ENCODE measurements at regions not wholly inside any gene's neighbourhood (a gene's known extent, or its start where the extent isn't known, plus 50 kb on each side); places are given as distances from the start of the nearest gene placed in this dataset.
"Not testable (repeated sequence)": the region's sequence is repeated elsewhere in the genome, so short reads cannot be mapped to it uniquely, and the experiment has no call there.

DNA sequence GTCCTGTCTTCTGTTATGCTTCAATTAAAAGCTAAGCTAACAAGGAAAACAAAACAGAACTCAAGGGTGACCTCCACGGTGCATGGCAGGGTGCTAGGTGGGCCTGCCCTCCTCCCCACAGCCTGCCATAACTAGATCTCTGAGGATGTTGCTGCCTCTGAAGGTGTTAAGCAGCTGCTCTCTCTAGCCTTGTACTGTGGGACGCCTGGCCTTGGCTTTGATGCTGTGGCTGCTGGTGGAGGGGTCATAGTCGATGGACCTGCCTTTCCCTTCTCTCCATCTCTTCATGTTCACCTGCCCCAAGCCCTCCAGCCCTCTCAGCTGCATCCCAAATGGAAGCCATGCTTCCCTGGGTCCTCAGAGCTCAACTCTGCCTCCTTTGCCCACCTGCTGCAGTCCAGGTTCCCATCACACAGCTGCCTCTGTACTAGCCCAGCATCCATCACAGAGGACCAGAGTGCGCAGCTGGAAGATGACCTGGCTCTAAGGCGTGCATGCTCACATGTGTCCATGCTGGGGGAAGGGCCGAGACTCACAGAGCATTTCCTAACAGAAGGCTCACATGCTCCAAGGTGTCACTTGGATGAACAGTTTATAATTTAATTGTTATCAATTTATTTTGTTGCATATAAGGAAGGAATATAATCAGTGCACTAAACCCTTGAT is 180.3 kb upstream of the E2F8 start:
- DNase-seq (no peak), ATAC-seq (no peak)
- no peaks in the 10 kb centered on the region for H3K36me3 ChIP-seq
- intact Hi-C loops (cut with DNase I), result no loop called here
- H3K27me3 ChIP-seq (ENCODE audit: low read depth), result no peaks in the 10 kb centered on the region
- no peaks in the 10 kb centered on the region for H3K9me3 ChIP-seq
- H3K4me3 ChIP-seq, result no peak overlapping the region
- H3K4me1 ChIP-seq, result peaks cover 7% of the 10 kb centered on the region
- no peak overlapping the region for H3K27ac ChIP-seq
- TF ChIP-seq, protein P1, sequence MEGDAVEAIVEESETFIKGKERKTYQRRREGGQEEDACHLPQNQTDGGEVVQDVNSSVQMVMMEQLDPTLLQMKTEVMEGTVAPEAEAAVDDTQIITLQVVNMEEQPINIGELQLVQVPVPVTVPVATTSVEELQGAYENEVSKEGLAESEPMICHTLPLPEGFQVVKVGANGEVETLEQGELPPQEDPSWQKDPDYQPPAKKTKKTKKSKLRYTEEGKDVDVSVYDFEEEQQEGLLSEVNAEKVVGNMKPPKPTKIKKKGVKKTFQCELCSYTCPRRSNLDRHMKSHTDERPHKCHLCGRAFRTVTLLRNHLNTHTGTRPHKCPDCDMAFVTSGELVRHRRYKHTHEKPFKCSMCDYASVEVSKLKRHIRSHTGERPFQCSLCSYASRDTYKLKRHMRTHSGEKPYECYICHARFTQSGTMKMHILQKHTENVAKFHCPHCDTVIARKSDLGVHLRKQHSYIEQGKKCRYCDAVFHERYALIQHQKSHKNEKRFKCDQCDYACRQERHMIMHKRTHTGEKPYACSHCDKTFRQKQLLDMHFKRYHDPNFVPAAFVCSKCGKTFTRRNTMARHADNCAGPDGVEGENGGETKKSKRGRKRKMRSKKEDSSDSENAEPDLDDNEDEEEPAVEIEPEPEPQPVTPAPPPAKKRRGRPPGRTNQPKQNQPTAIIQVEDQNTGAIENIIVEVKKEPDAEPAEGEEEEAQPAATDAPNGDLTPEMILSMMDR (IDR thresholded peaks at IDR 0.05), result no peak

DNA sequence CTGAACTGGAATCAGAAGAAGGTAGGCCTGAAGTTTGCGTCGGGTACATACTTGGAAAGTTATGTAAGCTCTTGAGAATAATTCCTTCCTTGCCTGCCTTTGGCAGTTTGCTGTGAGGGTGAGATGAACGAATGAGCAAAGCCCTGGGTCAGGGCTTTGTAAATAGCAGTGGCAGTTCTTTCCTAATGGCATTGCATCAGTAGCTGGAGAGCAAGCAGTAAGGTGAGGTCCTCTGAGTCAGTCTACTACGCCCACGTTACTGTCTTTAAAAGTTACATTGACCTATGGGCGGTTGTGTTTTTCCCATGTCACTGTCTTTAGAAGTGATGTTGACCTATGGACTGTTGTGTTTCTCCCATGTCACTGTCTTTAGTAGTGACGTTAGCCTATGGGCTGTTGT is 179.1 kb upstream of the E2F8 start:
- intact Hi-C loops (cut with DNase I), result no loop called here
- no peaks in the 10 kb centered on the region for H3K27me3 ChIP-seq (ENCODE audit: low read depth)
- no peak for DNase-seq
- H3K4me3 ChIP-seq, result no peak overlapping the region
- TF ChIP-seq, protein P1 (IDR thresholded peaks at IDR 0.05), result no peak
- H3K27ac ChIP-seq, result peak overlapping the region; percentile 47
- peak; percentile 84 to 85 for ATAC-seq
- peaks cover 4% of the 10 kb centered on the region for H3K4me1 ChIP-seq
- no peaks in the 10 kb centered on the region for H3K36me3 ChIP-seq
- no peaks in the 10 kb centered on the region for H3K9me3 ChIP-seq

DNA sequence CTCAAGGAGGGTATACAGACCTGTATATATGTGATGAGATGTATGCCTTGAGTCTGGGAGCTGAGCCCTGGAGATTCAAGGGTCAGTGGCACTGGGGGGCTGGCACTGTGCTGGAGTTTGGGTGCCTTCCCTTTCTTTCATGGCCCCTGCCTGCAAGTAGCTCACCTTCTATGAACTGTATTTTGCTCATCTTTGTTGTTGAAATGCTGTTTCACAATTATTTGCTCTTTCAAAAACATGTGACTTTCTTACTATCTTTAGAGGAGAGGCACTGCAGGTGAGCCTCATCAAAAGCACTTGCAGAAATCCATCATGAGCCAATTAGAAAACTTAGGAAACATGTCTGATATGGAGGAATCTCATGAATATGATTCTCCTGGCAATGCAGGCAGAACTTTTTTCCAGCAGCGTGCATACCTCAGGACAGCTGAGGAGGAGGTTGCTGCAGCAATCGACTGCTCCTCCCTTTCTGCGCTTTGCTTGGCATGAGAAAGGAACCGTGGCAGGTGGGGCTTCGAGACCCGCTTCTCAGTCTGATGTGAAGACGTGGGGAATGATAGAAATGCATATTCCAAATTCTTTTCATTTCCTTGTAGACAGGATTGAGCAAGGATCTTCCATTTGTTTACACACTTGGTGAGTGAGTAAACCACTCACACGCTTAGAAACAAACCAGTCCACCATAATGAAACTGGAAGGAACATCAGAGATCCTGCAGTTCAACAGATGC is 178.4 kb upstream of the E2F8 start:
- H3K4me1 ChIP-seq, result peaks cover 4% of the 10 kb centered on the region
- no peaks in the 10 kb centered on the region for H3K27me3 ChIP-seq (ENCODE audit: low read depth)
- ATAC-seq, result peak; percentile 81 to 82
- intact Hi-C loops (cut with DNase I), result no loop called here
- no peaks in the 10 kb centered on the region for H3K36me3 ChIP-seq
- H3K4me3 ChIP-seq, result peak overlapping the region; percentile 19
- TF ChIP-seq, protein P1 (IDR thresholded peaks at IDR 0.05), result no peak
- H3K9me3 ChIP-seq, result no peaks in the 10 kb centered on the region
- DNase-seq, result no peak
- peak overlapping the region; percentile 47 for H3K27ac ChIP-seq

DNA sequence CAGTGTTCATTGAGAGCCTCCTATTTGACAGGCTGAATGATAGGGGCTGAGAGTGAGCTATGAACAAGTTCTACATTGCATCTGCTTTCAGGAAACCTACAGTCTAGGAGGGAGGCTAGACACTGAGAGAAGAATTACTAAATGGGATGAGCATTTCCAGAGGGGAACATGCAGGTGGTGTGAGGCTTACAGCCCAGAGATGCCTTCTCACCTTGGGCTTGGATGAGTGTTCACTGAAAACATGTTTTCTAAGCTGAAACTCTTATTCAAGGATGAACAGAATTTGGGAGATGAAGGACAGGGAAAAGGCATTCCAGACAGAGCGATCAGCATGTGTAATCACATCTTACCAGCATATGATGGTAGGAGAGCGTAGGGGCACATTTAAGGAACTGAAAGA is 177.5 kb upstream of the E2F8 start:
- DNase-seq (no peak), ATAC-seq (no peak)
- intact Hi-C loops (cut with DNase I), result no loop called here
- H3K4me3 ChIP-seq, result no peak overlapping the region
- no peak overlapping the region for H3K27ac ChIP-seq
- no peaks in the 10 kb centered on the region for H3K36me3 ChIP-seq
- H3K4me1 ChIP-seq, result peaks cover 4% of the 10 kb centered on the region
- no peaks in the 10 kb centered on the region for H3K9me3 ChIP-seq
- H3K27me3 ChIP-seq (ENCODE audit: low read depth), result no peaks in the 10 kb centered on the region
- TF ChIP-seq, protein P1 (IDR thresholded peaks at IDR 0.05), result no peak

DNA sequence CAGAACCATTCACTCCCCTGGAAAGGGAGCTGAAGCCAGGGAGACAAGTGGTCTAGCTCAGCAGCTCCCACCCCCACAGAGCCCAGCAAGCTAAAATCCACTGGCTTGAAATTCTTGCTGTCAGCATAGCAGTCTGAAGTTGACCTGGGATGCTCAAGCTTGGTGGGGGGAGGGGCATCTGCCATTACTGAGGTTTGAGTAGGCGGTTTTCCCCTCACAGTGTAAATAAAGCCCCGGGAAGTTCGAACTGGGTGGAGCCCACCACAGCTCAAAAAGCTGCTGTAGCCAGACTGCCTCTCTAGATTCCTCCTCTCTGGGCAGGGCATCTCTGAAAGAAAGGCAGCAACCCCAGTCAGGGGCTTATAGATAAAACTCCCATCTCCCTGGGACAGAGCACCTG is 171.3 kb upstream of the E2F8 start:
- H3K36me3 ChIP-seq; H3K4me1 ChIP-seq; H3K9me3 ChIP-seq; DNase-seq; H3K27ac ChIP-seq; ATAC-seq; H3K4me3 ChIP-seq; intact Hi-C loops (cut with DNase I); H3K27me3 ChIP-seq (ENCODE audit: low read depth): not testable (repeated sequence)

DNA sequence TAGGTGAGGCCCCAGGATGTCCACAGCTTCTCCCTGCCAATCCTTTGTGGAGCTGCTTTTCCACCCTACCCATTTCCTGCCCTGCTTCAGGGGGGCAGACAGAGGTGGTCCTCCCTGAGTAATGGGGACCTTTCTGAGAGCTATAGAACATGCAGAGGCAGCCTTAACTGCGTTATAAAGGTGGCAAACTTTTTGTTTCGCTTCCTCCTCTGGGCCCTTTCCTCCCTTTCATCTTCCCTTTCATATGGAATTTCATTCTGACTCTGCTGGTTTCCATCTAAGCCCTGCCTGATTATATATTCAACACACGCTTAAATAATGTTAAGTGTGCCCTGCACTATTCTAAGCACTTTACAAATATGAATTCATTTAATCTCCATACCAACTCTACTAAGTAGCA is 169.3 kb upstream of the E2F8 start:
- DNase-seq (no peak), ATAC-seq (no peak)
- H3K36me3 ChIP-seq, result no peaks in the 10 kb centered on the region
- no peaks in the 10 kb centered on the region for H3K9me3 ChIP-seq
- TF ChIP-seq, protein P1 (IDR thresholded peaks at IDR 0.05), result no peak
- no peak overlapping the region for H3K27ac ChIP-seq
- peaks cover 5% of the 10 kb centered on the region for H3K4me1 ChIP-seq
- intact Hi-C loops (cut with DNase I), result no loop called here
- H3K27me3 ChIP-seq (ENCODE audit: low read depth), result no peaks in the 10 kb centered on the region
- no peak overlapping the region for H3K4me3 ChIP-seq

Measured in lower lobe of right lung (tissue), 2 donors.